HEK293T (cell line): ENCODE measurements at regions not wholly inside any gene's neighbourhood (a gene's known extent, or its start where the extent isn't known, plus 50 kb on each side); places are given as distances from the start of the nearest gene placed in this dataset.
"Not testable (repeated sequence)": the region's sequence is repeated elsewhere in the genome, so short reads cannot be mapped to it uniquely, and the experiment has no call there.

Experiments
- CTCF ChIA-PET: fragments of 350-600 bp; formaldehyde crosslinking; extraction: SDS; loops from one replicate; lab custom pipeline; 2021; ENCODE audit warnings: antibody characterized with exemption, inconsistent platforms; lab: Yijun Ruan, JAX
- POLR2A ChIA-PET: fragments of 350-600 bp; formaldehyde crosslinking; extraction: SDS; loops from one replicate; lab custom pipeline; 2020; ENCODE audit warnings: antibody characterized with exemption, inconsistent platforms; lab: Yijun Ruan, JAX
- DNase-seq: peaks from one replicate; pipeline ENCODE4 v3.0.0; 2012; ENCODE audit warnings: mixed read lengths; ENCODE audit errors: extremely low spot score
- ARNT ChIP-seq: fragments of 450-650 bp; IDR thresholded peaks from 2 replicates; pipeline ENCODE4 v1.6.1; 2017; ENCODE audit warnings: mild to moderate bottlenecking
- BHLHE40 ChIP-seq: fragments of 450-650 bp; IDR thresholded peaks from 2 replicates; pipeline ENCODE4 v1.6.1; 2016; ENCODE audit warnings: mild to moderate bottlenecking, moderate library complexity, borderline replicate concordance
- CTBP1 ChIP-seq: fragments of 450-650 bp; IDR thresholded peaks from 2 replicates; pipeline ENCODE4 v1.6.1; 2016; ENCODE audit warnings: borderline replicate concordance
- ELF4 ChIP-seq: fragments of 450-650 bp; IDR thresholded peaks from 2 replicates; pipeline ENCODE4 v1.6.1; 2017; ENCODE audit warnings: antibody characterized with exemption
- FOXA1 ChIP-seq: fragments of 450-650 bp; IDR thresholded peaks from 2 replicates; pipeline ENCODE4 v1.6.1; 2016; ENCODE audit warnings: mild to moderate bottlenecking
- FOXK2 ChIP-seq: fragments of 450-650 bp; IDR thresholded peaks from 2 replicates; pipeline ENCODE4 v1.6.1; 2016; ENCODE audit warnings: mild to moderate bottlenecking
- FOXM1 ChIP-seq: fragments of 450-650 bp; IDR thresholded peaks from 2 replicates; pipeline ENCODE4 v1.6.1; 2017; ENCODE audit warnings: mild to moderate bottlenecking, borderline replicate concordance
- HDGF ChIP-seq: fragments of 450-650 bp; IDR thresholded peaks from 2 replicates; pipeline ENCODE4 v1.6.1; 2017; ENCODE audit warnings: antibody characterized with exemption, borderline replicate concordance
- L3MBTL2 ChIP-seq: fragments of 450-650 bp; conservative IDR thresholded peaks from 2 replicates; pipeline ENCODE4 v1.6.1; 2016; ENCODE audit warnings: mild to moderate bottlenecking
- LEF1 ChIP-seq: fragments of 450-650 bp; IDR thresholded peaks from 2 replicates; pipeline ENCODE4 v1.6.1; 2017; ENCODE audit warnings: mild to moderate bottlenecking, borderline replicate concordance
- NFRKB ChIP-seq: fragments of 450-650 bp; IDR thresholded peaks from 2 replicates; pipeline ENCODE4 v1.6.1; 2016; ENCODE audit warnings: mild to moderate bottlenecking, moderate library complexity
- SP1 ChIP-seq: fragments of 450-650 bp; IDR thresholded peaks from 2 replicates; pipeline ENCODE4 v1.6.1; 2017
- SUZ12 ChIP-seq: fragments of 450-650 bp; IDR thresholded peaks from 2 replicates; pipeline ENCODE4 v1.6.1; 2016; ENCODE audit warnings: mild to moderate bottlenecking
- TARDBP ChIP-seq: fragments of 450-650 bp; IDR thresholded peaks from 2 replicates; pipeline ENCODE4 v1.6.1; 2016
- ZNF384 ChIP-seq: fragments of 450-650 bp; IDR thresholded peaks from 2 replicates; pipeline ENCODE4 v1.6.1; 2016
- TF ChIP-seq, protein P1 (sequence below): fragments of 450-650 bp; IDR thresholded peaks from 2 replicates; pipeline ENCODE4 v1.6.1; 2016

DNA sequence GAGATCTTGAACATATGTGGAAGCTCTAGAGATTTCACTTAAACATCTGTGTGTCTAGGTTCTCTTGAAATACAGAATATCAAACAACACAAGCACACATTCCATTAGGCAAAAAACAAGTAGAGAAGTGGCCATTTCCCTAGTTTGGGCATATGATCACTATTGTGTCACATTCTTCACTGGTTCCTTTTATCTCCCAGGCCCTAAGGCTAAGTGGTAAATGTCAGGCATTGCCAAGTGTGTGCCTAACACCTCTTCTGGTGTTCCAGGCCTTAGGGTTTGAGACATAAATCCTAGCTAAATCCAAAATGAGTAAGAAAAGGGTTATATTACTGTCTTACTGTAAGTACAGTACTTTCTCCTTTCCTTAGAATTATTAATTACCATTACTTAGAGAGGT is 880.1 kb downstream of the PDCD6IP start:
- TF ChIP-seq TARDBP, result no peak
- TF ChIP-seq SP1, result no peak
- no peak for TF ChIP-seq LEF1
- TF ChIP-seq L3MBTL2, result no peak
- TF ChIP-seq, protein P1, sequence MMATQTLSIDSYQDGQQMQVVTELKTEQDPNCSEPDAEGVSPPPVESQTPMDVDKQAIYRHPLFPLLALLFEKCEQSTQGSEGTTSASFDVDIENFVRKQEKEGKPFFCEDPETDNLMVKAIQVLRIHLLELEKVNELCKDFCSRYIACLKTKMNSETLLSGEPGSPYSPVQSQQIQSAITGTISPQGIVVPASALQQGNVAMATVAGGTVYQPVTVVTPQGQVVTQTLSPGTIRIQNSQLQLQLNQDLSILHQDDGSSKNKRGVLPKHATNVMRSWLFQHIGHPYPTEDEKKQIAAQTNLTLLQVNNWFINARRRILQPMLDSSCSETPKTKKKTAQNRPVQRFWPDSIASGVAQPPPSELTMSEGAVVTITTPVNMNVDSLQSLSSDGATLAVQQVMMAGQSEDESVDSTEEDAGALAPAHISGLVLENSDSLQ, result no peak
- TF ChIP-seq CTBP1, result no peak
- TF ChIP-seq HDGF, result no peak
- TF ChIP-seq FOXM1, result no peak
- TF ChIP-seq ELF4, result no peak
- no peak for TF ChIP-seq NFRKB
- no peak for TF ChIP-seq SUZ12
- no peak for TF ChIP-seq ZNF384
- TF ChIP-seq FOXA1, result no peak
- no peak for TF ChIP-seq FOXK2
- no peak for TF ChIP-seq BHLHE40
- no peak for TF ChIP-seq ARNT
- POLR2A ChIA-PET, result no interaction called here
- CTCF ChIA-PET, result no interaction called here
- no peak for DNase-seq

DNA sequence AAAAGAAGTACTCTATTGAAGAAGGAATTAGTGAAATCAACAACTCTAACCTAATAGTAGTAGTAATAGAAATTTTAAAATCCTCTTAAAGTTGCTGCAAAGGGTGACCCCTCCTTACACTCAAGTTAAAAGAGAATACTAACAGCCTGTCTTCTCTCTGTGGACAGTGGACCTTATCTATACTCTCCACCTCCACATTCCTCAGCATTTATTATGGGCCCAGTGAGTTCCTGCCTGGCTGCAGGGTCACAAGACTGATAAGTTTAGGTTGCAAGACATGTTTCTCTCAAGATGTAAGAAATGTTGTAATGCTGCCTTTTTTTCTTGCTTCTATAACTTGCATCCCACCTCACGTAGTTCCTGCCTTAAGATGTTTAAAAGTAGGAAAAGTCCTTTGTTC is 880.6 kb downstream of the PDCD6IP start:
- DNase-seq, CTCF ChIA-PET, POLR2A ChIA-PET: not testable (repeated sequence)

DNA sequence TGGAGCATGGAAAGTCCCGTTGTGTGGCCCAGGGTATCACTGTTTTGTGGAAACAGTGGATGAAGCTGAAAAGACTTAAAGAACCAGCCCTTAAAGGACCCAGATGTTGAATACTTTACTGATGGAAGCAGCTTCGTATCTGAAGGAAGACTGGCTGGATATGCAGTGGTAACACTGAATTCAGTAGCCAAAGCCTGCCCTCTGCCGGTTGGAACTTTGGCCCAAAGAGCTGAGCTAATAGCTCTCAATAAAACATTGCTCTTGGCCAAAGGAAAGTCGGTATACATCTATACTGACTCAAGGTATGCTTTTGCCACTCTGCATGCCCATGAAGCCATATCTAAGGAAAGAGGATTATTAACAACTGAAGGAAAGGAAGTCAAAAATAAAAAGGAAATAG is 885.4 kb downstream of the PDCD6IP start:
- peak; percentile 12 for DNase-seq
- TF ChIP-seq LEF1 (no peak), L3MBTL2 (no peak), NFRKB (no peak), BHLHE40 (no peak), FOXA1 (no peak), TARDBP (no peak), SP1 (no peak), ZNF384 (no peak)
- TF ChIP-seq, protein P1, result no peak
- POLR2A ChIA-PET, result no interaction called here
- CTCF ChIA-PET, result interaction anchor here (0.5 to 2.4 kb wide), 11 partner anchors 9 to 801 kb away, joined by 3 to 53 read pairs (median 3); no protein-coding TSS in a partner anchor

DNA sequence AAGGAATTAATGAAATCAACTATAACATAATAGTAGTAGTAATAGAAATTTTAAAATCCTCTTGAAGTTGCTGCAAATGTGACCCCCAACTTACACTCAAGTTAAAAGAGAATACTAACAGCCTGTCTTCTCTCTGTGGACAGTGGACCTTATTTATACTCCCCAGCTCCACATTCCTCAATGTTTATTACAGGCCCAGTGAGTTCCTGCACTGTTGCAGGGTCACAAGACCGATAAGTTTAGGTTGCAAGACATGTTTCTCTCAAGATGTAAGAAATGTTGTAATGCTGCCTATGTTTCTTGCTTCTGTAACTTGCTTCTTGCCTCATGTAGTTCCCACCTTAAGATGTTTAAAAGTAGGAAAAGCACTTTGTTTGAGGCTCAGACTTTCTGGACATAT is 888.1 kb downstream of the PDCD6IP start:
- POLR2A ChIA-PET, result no interaction called here

DNA sequence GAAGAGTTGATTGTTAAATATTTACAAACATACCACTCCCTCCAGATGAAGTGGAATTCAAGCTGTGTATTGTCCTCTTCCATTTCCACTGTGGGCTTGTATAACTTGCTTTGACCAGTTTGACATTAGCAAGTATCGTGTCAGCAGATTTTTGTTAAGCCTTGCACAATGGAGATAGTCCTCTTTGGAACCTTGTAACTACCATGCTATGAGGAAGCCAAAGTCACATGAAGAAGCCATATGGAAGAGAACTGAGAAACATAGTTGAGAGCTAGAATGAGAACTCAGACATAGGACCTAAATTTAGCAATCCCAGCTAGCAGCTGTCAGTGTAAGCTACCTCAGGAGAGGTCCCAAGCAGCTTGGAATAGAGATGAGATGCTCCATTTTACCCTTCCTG is 889.2 kb downstream of the PDCD6IP start:
- no peak for DNase-seq
- CTCF ChIA-PET, result no interaction called here
- TF ChIP-seq FOXM1 (no peak), NFRKB (no peak), CTBP1 (no peak), TARDBP (no peak), BHLHE40 (no peak)
- POLR2A ChIA-PET, result no interaction called here

More for the DNA sequence above, 888.1 kb downstream of the PDCD6IP start:
- no peak for TF ChIP-seq SUZ12
- TF ChIP-seq L3MBTL2, result no peak
- TF ChIP-seq NFRKB, result no peak
- TF ChIP-seq FOXM1, result no peak
- no peak for TF ChIP-seq BHLHE40
- TF ChIP-seq, protein P1, result no peak
- no peak for TF ChIP-seq FOXK2
- no peak for TF ChIP-seq HDGF
- no peak for TF ChIP-seq TARDBP
- no peak for TF ChIP-seq SP1
- TF ChIP-seq CTBP1, result no peak
- no peak for TF ChIP-seq ELF4
- no peak for TF ChIP-seq ZNF384
- TF ChIP-seq FOXA1, result no peak
- CTCF ChIA-PET, result no interaction called here
- no peak for DNase-seq

DNA sequence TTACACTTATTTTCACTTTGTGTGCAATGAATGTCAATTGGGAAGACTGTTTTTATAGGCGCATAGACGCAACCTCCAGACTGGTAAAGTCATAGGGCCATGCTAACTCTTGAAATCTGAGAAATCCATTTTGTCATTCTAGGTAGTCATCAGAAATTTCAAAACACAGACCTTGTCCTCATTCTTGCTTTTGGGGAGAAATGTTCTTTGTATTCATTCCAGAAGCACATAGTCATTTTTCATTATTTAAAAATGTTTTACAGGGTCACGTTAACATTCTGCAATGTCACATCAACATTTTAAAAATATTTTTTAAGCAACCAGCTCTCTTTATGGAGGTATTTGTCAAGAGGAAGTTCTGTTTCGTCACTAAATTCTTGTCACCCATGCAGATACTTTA is 898.4 kb downstream of the PDCD6IP start:
- POLR2A ChIA-PET, result no interaction called here
- no peak for DNase-seq
- no peak for TF ChIP-seq FOXA1
- TF ChIP-seq LEF1, result no peak
- TF ChIP-seq NFRKB, result no peak
- no peak for TF ChIP-seq HDGF
- no peak for TF ChIP-seq ARNT
- no peak for TF ChIP-seq CTBP1
- no peak for TF ChIP-seq TARDBP
- no peak for TF ChIP-seq FOXK2
- TF ChIP-seq ELF4, result no peak
- TF ChIP-seq SUZ12, result no peak
- TF ChIP-seq SP1, result no peak
- no peak for TF ChIP-seq ZNF384
- TF ChIP-seq, protein P1, result no peak
- no peak for TF ChIP-seq BHLHE40
- no peak for TF ChIP-seq FOXM1
- TF ChIP-seq L3MBTL2, result no peak
- CTCF ChIA-PET, result no interaction called here
